ENCODE measurements at regions not wholly inside any gene's neighbourhood (a gene's known extent, or its start where the extent isn't known, plus 50 kb on each side); places are given as distances from the start of the nearest gene placed in this dataset.
A peak's percentile ranks its signal among the peaks of the same experiment; 100 is the strongest.

- no peak for DNase-seq
- intact Hi-C loops (cut with DNase I) = no loop called here
- no peak for ATAC-seq (ENCODE audit: poor library complexity)
Observed at GRCh38 chr9:85228111-85228855, 513.5 kb downstream of the AGTPBP1 start.

GRCh38 chr9:85225180-85225579 is 516.6 kb downstream of the AGTPBP1 start:
- intact Hi-C loops (cut with DNase I) = no loop called here
- DNase-seq = no peak
- no peak for ATAC-seq (ENCODE audit: poor library complexity)

GRCh38 chr9:85224729-85225128 is 517.0 kb downstream of the AGTPBP1 start:
- ATAC-seq (ENCODE audit: poor library complexity) = no peak
- no peak for DNase-seq
- intact Hi-C loops (cut with DNase I) = no loop called here

- DNase-seq (no peak), ATAC-seq (ENCODE audit: poor library complexity) (no peak)
- intact Hi-C loops (cut with DNase I) = no loop called here
Observed at GRCh38 chr9:85224301-85224700, 517.5 kb downstream of the AGTPBP1 start.

GRCh38 chr9:85223506-85224125 is 518.1 kb downstream of the AGTPBP1 start:
- DNase-seq (no peak), ATAC-seq (ENCODE audit: poor library complexity) (no peak)
- intact Hi-C loops (cut with DNase I) = no loop called here

DNA sequence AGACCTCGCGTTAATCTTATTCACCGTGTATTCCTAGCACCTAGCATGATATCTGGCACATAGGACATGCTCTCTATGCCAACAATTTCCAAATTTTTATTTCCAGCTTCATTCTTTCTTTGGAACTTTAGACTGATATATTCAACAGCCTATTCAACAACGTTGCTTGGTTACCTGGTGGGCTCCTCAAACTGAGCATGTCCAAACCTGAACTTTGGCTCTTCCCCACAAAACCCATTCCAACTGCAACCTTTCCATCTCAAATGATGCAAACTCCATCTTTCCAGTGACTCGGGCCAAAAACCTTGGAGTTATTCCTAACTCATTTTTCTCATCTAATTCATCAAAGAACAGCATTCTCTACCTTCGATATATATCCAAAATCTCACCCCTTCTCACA is 525.2 kb downstream of the AGTPBP1 start:
- ATAC-seq (ENCODE audit: poor library complexity) = no peak
- no peak for DNase-seq
- intact Hi-C loops (cut with DNase I) = no loop called here

DNA sequence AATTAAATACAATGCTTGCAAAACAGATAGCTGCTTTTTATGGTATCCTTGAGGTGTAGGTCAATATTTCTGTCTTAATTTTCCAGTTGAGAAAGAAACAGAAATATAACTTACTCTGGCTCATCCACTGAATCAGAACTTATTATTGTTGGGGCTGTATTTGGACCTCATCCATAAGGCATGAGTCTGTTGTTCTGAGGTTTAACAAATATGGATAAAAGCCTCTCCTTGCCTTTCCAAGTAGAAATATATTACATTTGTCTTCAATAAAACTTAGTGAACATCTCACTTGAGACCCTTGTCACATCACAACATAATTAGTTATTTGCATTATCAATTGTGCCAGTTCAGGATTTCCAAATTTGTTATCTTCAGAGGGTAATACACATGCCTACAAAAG is 525.8 kb downstream of the AGTPBP1 start:
- intact Hi-C loops (cut with DNase I) = no loop called here
- DNase-seq (no peak), ATAC-seq (ENCODE audit: poor library complexity) (no peak)

GRCh38 chr9:85215416-85215815 is 526.3 kb downstream of the AGTPBP1 start:
- intact Hi-C loops (cut with DNase I) = no loop called here

DNA sequence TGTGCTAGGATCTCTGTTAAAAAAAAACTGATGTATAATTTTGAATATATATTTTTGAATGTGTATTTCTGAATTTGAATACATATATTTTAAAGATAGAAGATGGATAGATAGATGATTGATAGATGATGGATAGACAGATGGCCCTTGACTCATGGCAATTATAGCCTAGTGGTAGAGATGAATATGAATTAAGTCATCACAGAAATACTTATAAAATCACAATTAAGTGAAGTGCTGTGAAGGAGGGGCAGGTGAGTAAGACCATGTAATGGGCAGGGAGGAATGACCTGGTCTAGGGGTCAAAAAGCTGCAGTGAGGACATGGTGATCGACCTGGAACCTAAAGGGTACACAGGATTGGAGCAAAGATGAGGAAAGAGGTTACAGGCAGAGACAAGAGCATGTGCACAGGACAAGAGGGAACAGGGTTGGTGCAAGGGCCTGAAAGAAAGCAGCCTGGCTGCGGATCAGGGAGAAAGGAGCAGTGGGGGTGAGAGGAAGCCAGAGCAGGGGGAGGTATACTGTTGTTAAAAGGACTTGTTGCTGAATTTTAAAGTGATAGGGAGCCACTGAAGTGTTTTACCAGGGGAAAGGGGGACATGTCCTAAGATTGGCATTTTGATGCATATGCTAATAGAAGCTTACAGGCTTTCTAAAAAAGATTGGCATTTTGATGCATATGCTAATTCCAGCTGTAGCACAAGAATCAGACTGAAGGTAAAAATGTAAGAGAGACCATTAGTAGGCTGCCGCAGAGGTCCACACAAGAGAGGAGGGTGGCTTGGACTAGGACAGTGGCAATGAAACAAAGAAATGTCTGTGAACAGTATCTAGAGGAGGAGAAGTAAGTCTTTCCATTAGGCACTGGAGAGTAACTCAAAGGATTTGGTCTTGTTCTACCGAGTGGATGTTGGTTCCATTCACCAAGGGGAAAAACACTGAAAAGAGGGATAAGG is 527.8 kb downstream of the AGTPBP1 start:
- ATAC-seq (ENCODE audit: poor library complexity) (no peak), DNase-seq (no peak)
- intact Hi-C loops (cut with DNase I) = no loop called here

More at GRCh38 chr9:85215416-85215815, 526.3 kb downstream of the AGTPBP1 start:
- ATAC-seq (ENCODE audit: poor library complexity) (no peak), DNase-seq (no peak)

- intact Hi-C loops (cut with DNase I) = no loop called here
- DNase-seq (no peak), ATAC-seq (ENCODE audit: poor library complexity) (no peak)
Observed at GRCh38 chr9:85212887-85213286, 528.9 kb downstream of the AGTPBP1 start.

- DNase-seq (no peak), ATAC-seq (ENCODE audit: poor library complexity) (no peak)
- intact Hi-C loops (cut with DNase I) = no loop called here
Observed at GRCh38 chr9:85212209-85212608, 529.5 kb downstream of the AGTPBP1 start.

GRCh38 chr9:85208666-85209065 is 533.1 kb downstream of the AGTPBP1 start:
- ATAC-seq (ENCODE audit: poor library complexity) (no peak), DNase-seq (no peak)
- intact Hi-C loops (cut with DNase I) = no loop called here

GRCh38 chr9:85204176-85204575 is 534.6 kb downstream of the NTRK2 start:
- intact Hi-C loops (cut with DNase I) = no loop called here
- no peak for ATAC-seq (ENCODE audit: poor library complexity)

DNA sequence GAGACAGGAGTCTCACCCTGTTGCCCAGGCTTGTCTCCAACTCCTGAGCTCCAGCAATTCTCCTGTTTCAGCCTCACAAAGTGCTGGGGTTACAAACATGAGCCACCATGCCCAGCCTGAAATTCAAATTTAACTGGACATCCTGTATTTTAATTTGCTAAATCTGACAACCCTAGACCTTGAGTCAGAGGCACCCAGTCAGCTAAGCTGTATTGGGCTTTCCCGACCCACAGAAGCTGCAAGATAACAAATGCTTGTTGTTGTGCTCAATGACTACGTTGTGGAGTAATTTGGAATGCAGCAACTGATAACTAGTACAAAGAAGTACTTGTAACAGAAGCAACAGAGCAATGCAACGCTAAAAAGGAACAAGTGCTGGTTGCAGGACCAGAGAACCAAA is 533.1 kb downstream of the NTRK2 start:
- ATAC-seq (ENCODE audit: poor library complexity) (no peak), DNase-seq (no peak)
- intact Hi-C loops (cut with DNase I) = no loop called here

More at GRCh38 chr9:85204176-85204575, 534.6 kb downstream of the NTRK2 start:
- no peak for DNase-seq

GRCh38 chr9:85200726-85201404 is 531.3 kb downstream of the NTRK2 start:
- intact Hi-C loops (cut with DNase I) = no loop called here
- ATAC-seq (ENCODE audit: poor library complexity) = peak; percentile 25
- no peak for DNase-seq

DNA sequence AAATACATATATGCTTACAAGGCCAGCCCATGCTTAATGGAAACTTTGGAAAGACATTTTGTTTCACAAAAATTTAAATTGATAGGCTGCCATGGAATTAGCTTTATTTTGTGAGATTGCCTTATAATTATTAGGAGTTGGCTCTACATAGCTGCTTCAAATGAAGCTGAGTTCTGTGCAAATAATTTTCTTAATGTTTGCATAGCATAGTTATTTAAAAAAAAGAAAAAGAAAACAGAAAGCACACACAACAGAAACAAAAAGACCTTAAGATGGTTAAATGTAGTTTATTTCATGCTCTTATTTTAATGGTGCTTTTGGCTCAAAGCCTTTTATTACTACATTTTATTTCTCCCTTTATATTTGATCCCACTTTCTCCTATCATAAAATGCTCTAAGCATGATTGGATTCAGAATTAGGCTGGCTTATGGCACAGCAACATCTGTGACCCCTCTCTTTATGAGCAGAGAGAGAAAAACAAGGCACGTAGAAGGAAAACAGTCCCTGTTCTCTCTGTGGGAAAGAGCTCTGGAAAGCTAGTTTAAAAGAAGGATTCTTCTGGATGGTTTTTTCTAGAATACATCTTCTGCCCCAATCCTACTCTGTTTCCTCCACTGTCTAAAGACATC is 530.5 kb downstream of the NTRK2 start:
- no peak for ATAC-seq (ENCODE audit: poor library complexity)
- DNase-seq = no peak
- intact Hi-C loops (cut with DNase I) = no loop called here

DNA sequence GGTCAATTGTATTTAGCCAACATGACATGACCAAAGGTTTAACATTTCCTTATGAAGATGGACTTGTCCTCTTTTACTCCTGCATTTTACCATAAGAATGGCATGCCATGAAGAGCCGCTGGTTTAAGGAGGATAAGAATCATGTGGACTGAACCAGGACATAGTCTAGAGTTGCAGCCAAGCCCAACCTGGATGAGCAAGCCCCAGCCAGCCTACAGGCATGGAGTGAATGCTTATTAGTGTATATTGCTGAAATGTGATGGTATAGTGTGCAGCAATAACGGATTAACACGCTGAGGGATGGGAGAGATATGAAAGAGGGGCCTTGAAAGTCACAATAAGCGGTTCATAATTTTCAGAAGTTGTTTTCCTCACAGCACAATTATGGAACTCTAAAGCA is 523.2 kb downstream of the NTRK2 start:
- no peak for DNase-seq
- intact Hi-C loops (cut with DNase I) = no loop called here
- no peak for ATAC-seq (ENCODE audit: poor library complexity)

GRCh38 chr9:85186218-85186585 is 516.7 kb downstream of the NTRK2 start:
- ATAC-seq (ENCODE audit: poor library complexity) (no peak), DNase-seq (no peak)
- intact Hi-C loops (cut with DNase I) = no loop called here

Measured in Right ventricle myocardium superior (tissue), 1 donor.